Peyer's patch (tissue), 4 donors: ENCODE measurements at regions not wholly inside any gene's neighbourhood (a gene's known extent, or its start where the extent isn't known, plus 50 kb on each side); places are given as distances from the start of the nearest gene placed in this dataset.

Experiments
- DNase-seq, 3 donors: peaks; one replicate each; pipeline ENCODE4 v3.0.0-alpha.2; 2017 to 2019
- H3K27ac ChIP-seq, 4 donors: fragments of 200-600 bp; sonication (generic); one replicate each; pipeline ENCODE4 v1.5.1; 2016 to 2019
- H3K27me3 ChIP-seq, 2 donors: fragments of 200-600 bp; sonication (generic); one replicate each; pipeline ENCODE4 v1.5.1; 2019
- H3K36me3 ChIP-seq, 3 donors: fragments of 200-600 bp; sonication (generic); one replicate each; pipeline ENCODE4 v1.5.1; 2016 to 2019
- H3K4me1 ChIP-seq, 4 donors: fragments of 200-600 bp; sonication (generic); one replicate each; pipeline ENCODE4 v1.5.1; 2016 to 2019
- H3K4me3 ChIP-seq, 4 donors: fragments of 200-600 bp; sonication (generic); 1 replicate in 3 of 4; 2 replicates in 1 of 4; pipeline ENCODE4 v1.5.1; 2016 to 2019; ENCODE audit warnings: mild to moderate bottlenecking in 1 of 4
- H3K9me3 ChIP-seq, 4 donors: fragments of 200-600 bp; sonication (generic); one replicate each; pipeline ENCODE4 v1.5.1; 2016 to 2019; ENCODE audit warnings: mild to moderate bottlenecking in 1 of 4
- POLR2A ChIP-seq, 2 donors: fragments of 450-650 bp; IDR thresholded peaks; one replicate each; pipeline ENCODE4 v1.5.1; 2017; ENCODE audit warnings: antibody characterized with exemption in 2 of 2, mild to moderate bottlenecking in 2 of 2, moderate library complexity in 2 of 2
- TF ChIP-seq, protein P1 (sequence below), 6 experiments: fragments of 450-650 bp in 4 of 6; fragments of 200-600 bp in 2 of 6; sonication (generic) in 1 of 6; IDR thresholded peaks; one replicate each; pipeline ENCODE4 v1.5.1; 2017 to 2019; ENCODE audit warnings: antibody characterized with exemption in 6 of 6, mild to moderate bottlenecking in 3 of 6, moderate library complexity in 1 of 6

DNA sequence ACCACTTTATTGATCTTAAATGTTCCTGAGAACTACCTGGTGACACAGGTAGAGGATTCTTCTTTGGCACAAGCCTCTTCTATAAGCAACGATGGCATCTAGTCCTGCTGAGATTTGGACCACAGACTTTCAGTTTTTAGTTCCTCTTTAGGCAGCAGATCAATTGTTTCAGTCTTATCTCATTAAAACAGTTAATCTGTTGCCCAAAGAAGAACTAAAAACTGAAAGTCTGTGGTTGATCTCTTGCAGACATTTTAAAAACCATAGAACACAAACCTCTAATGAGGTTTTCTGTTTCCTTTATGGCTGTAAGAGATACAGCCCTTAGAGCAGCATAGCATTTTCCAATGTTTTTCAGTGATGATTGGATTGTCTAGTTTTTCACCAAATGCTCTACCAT is 480.9 kb downstream of the MTRR start:
- no peaks in the 10 kb centered on the region for H3K9me3 ChIP-seq
- no peak overlapping the region for H3K4me3 ChIP-seq
- TF ChIP-seq, protein P1, sequence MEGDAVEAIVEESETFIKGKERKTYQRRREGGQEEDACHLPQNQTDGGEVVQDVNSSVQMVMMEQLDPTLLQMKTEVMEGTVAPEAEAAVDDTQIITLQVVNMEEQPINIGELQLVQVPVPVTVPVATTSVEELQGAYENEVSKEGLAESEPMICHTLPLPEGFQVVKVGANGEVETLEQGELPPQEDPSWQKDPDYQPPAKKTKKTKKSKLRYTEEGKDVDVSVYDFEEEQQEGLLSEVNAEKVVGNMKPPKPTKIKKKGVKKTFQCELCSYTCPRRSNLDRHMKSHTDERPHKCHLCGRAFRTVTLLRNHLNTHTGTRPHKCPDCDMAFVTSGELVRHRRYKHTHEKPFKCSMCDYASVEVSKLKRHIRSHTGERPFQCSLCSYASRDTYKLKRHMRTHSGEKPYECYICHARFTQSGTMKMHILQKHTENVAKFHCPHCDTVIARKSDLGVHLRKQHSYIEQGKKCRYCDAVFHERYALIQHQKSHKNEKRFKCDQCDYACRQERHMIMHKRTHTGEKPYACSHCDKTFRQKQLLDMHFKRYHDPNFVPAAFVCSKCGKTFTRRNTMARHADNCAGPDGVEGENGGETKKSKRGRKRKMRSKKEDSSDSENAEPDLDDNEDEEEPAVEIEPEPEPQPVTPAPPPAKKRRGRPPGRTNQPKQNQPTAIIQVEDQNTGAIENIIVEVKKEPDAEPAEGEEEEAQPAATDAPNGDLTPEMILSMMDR (IDR thresholded peaks at IDR 0.05), result no peak
- TF ChIP-seq POLR2A (IDR thresholded peaks at IDR 0.05), result no peak
- no peak overlapping the region for H3K27ac ChIP-seq
- H3K4me1 ChIP-seq, result no peaks in the 10 kb centered on the region
- H3K27me3 ChIP-seq, result no peaks in the 10 kb centered on the region
- DNase-seq, result no peak
- H3K36me3 ChIP-seq, result no peaks in the 10 kb centered on the region

DNA sequence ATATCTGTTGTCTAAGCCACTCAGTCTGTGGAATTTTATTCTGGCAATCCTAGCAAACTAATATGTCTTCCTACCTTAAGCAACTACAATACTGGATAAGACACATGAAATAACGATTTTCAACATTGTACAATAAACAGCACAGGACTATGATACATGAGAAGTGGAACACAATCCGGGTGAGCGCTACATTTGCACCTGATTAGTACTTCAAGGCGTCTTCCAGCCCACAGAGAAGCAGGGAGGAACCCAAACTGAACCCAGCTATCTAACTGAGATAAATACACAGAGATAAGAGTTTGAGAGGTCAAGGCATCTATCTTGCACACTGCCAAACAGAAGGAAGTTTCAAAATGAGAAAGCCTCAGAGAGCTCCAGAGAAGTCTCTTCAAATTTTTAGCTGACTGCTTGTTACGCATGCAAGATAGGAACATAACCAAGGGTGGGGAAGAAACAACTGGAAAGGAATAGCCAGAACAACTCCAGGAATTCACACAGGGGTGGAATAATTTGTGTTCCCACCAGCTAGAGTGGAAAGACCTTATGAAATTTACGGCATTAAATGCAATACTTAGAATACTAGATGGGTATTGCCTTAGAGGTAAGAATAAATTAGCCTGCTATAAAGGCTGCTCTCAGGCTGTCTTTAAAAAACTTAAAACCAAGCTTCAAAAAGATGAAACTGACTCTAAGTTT is 481.8 kb downstream of the MTRR start:
- no peaks in the 10 kb centered on the region for H3K9me3 ChIP-seq
- no peak overlapping the region for H3K27ac ChIP-seq
- H3K4me3 ChIP-seq, result no peak overlapping the region
- no peaks in the 10 kb centered on the region for H3K27me3 ChIP-seq
- no peaks in the 10 kb centered on the region for H3K36me3 ChIP-seq
- DNase-seq, result no peak
- H3K4me1 ChIP-seq, result no peaks in the 10 kb centered on the region
- TF ChIP-seq, protein P1 (IDR thresholded peaks at IDR 0.05), result no peak
- TF ChIP-seq POLR2A (IDR thresholded peaks at IDR 0.05), result no peak

DNA sequence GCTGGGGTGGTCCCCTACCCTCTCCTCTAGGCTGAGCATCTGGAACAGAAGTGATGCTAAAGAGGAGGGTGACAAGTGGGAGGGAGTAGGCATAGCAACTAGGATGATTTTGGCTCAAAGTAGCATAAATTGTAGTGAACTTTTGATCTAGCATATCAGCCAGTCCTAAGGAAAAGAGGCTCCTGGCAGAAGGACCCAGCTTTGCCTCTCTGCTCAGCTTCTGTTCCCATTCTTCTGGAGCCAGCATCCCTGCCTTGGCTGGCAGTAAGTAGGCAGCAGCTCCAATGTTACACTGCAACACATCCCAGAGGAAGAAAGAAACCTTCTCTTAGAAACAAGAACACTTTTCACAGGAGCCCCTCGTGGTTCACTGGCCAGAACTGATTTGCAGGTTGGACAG is 487.0 kb downstream of the MTRR start:
- no peaks in the 10 kb centered on the region for H3K4me1 ChIP-seq
- H3K36me3 ChIP-seq, result no peaks in the 10 kb centered on the region
- H3K9me3 ChIP-seq, result no peaks in the 10 kb centered on the region
- no peaks in the 10 kb centered on the region for H3K27me3 ChIP-seq
- no peak for DNase-seq
- no peak for TF ChIP-seq POLR2A (IDR thresholded peaks at IDR 0.05)
- TF ChIP-seq, protein P1 (IDR thresholded peaks at IDR 0.05), result no peak
- H3K27ac ChIP-seq, result no peak overlapping the region
- H3K4me3 ChIP-seq, result no peak overlapping the region

DNA sequence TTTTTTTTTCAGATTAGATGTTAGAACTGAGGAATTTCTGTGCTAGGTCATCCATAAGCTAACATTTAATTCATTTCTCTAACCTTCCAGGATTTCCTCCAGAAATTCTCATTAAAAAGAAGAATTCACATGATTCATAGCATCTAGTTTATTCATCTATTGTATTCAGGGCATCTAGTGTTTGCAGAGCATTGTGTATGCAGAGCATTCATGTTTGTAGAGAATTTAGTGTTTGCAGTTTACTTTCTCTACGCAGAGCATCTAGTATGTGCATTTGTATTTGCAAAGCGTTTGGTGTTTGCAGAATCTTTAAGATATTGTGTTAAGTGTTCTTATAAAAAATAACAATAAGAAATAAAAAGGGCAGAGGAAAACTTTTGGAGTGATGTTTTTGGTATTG is 491.1 kb downstream of the MTRR start:
- H3K36me3 ChIP-seq, result no peaks in the 10 kb centered on the region
- TF ChIP-seq, protein P1 (IDR thresholded peaks at IDR 0.05), result no peak
- TF ChIP-seq POLR2A (IDR thresholded peaks at IDR 0.05), result no peak
- H3K9me3 ChIP-seq, result no peaks in the 10 kb centered on the region
- no peak overlapping the region for H3K27ac ChIP-seq
- DNase-seq, result no peak
- H3K4me3 ChIP-seq, result no peak overlapping the region
- no peaks in the 10 kb centered on the region for H3K27me3 ChIP-seq
- no peaks in the 10 kb centered on the region for H3K4me1 ChIP-seq

DNA sequence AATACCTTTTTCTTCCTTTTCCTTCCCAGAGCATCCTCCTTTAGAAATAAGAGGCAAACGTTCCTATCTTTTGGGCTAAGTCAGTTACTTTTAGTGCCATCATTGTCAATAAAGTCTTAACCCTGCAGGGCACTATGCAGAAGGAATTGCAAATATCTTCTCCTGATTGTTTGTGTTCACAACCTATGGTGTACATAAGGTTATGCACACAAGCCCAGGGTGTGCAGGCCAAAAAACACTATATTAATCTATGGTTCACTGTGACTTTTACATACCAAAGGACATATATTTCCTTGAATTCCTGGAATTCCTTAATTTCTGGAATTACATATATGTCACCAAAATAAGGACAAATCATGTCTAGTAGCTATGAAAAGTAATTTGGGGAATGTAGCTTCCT is 493.5 kb downstream of the MTRR start:
- H3K36me3 ChIP-seq, result no peaks in the 10 kb centered on the region
- no peaks in the 10 kb centered on the region for H3K27me3 ChIP-seq
- no peak overlapping the region for H3K27ac ChIP-seq
- no peak overlapping the region for H3K4me3 ChIP-seq
- no peak for TF ChIP-seq POLR2A (IDR thresholded peaks at IDR 0.05)
- TF ChIP-seq, protein P1 (IDR thresholded peaks at IDR 0.05), result no peak
- no peaks in the 10 kb centered on the region for H3K4me1 ChIP-seq
- DNase-seq, result no peak
- no peaks in the 10 kb centered on the region for H3K9me3 ChIP-seq

DNA sequence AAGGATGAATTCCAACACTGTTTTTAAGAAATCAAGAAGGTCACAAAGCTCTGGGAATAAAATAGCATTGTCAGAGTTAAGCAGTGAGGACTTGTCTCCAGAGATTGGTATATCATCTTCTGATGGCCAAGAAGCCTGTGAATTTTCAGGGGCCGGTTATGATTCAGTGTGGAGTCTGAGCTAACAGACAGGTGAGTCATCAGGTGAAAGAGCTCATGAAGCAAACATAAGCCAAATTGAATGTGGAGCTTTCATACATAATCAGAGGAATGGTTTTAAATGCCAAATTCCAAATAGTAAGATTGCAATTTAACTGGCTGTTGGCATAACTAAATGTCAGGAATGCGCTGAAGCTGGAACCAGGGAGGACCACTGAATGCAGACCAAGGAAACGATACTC is 494.2 kb downstream of the MTRR start:
- Histone ChIP-seq H3K4me1 (no peaks in the 10 kb centered on the region), H3K27me3 (no peaks in the 10 kb centered on the region), H3K27ac (no peak overlapping the region), H3K36me3 (no peaks in the 10 kb centered on the region), H3K9me3 (no peaks in the 10 kb centered on the region), H3K4me3 (no peak overlapping the region)
- TF ChIP-seq, protein P1 (IDR thresholded peaks at IDR 0.05), result no peak
- TF ChIP-seq POLR2A (IDR thresholded peaks at IDR 0.05), result no peak
- DNase-seq, result no peak
